ENCODE measurements at regions not wholly inside any gene's neighbourhood (a gene's known extent, or its start where the extent isn't known, plus 50 kb on each side); places are given as distances from the start of the nearest gene placed in this dataset.
A peak's percentile ranks its signal among the peaks of the same experiment; 100 is the strongest.

DNA sequence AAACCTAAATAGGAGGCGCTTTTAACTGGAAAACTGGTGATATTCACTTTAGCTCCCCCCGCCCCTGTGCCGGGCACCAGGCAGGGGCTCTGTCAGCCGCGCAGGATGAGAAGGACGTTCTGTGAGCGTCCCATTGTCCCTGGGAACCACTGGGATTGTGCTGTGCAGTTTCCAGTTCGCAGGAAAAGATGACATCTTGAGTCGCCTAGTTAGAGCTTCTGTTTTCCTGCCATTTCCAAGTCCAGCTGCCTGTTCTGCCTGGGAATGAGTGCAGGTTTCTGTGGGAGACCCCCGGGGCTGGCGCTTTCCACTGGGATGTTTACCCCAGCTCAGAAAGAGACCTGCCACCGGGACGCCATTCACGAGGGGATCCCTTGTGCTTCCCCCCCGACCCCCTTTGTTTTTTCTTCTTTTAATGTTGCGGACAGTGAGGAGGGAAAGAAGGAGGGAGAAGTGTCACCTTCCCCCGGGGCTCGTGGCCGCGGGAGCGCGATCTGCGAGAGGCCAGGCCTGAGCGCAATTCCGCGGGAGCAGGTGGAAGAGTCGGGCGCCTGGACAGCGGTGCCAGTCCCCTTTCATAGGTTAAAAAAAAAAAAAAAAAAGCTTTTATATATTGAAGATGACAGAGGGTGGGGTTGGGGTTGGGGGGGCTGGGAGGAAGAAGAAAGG lies 121.5 kb downstream of the RMI1 start:
- TF ChIP-seq, protein P1, sequence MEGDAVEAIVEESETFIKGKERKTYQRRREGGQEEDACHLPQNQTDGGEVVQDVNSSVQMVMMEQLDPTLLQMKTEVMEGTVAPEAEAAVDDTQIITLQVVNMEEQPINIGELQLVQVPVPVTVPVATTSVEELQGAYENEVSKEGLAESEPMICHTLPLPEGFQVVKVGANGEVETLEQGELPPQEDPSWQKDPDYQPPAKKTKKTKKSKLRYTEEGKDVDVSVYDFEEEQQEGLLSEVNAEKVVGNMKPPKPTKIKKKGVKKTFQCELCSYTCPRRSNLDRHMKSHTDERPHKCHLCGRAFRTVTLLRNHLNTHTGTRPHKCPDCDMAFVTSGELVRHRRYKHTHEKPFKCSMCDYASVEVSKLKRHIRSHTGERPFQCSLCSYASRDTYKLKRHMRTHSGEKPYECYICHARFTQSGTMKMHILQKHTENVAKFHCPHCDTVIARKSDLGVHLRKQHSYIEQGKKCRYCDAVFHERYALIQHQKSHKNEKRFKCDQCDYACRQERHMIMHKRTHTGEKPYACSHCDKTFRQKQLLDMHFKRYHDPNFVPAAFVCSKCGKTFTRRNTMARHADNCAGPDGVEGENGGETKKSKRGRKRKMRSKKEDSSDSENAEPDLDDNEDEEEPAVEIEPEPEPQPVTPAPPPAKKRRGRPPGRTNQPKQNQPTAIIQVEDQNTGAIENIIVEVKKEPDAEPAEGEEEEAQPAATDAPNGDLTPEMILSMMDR (conservative IDR thresholded peaks at IDR 0.05): no peak
- Mint-ChIP-seq H3K9me3 (no peaks in the 10 kb centered on the region), H3K27ac (no peak overlapping the region), H3K27me3 (ENCODE audit: insufficient read depth) (peaks cover 49% of the 10 kb centered on the region), H3K36me3 (ENCODE audit: low read depth) (no peaks in the 10 kb centered on the region), H3K4me3 (peak overlapping the region; percentile 51), H3K4me1 (peaks cover 5% of the 10 kb centered on the region)
- WGBS, 2 experiments (ENCODE audit: insufficient coverage in 1 of 2, insufficient read length in 1 of 2): 24 to 26% methylated on average over 9 to 28 of the region's 29 CpGs
- H3K9me3 ChIP-seq (ENCODE audit: control insufficient read depth, low read length): no peaks in the 10 kb centered on the region
- peaks cover 40% of the 10 kb centered on the region for H3K27me3 ChIP-seq (ENCODE audit: control insufficient read depth, insufficient read depth, low read length, poor library complexity, severe bottlenecking)
- no peaks in the 10 kb centered on the region for H3K4me1 ChIP-seq (ENCODE audit: control insufficient read depth, insufficient read depth, low read length)
- no peaks in the 10 kb centered on the region for H3K36me3 ChIP-seq (ENCODE audit: control insufficient read depth, insufficient read depth, low read length)
- peak; percentile 51 for DNase-seq
- H3K4me3 ChIP-seq (ENCODE audit: low read length): peak overlapping the region; percentile 58
- H3K9ac ChIP-seq (ENCODE audit: extremely low read depth, low read length, poor library complexity, severe bottlenecking): no peak overlapping the region
- H3K27ac ChIP-seq (ENCODE audit: low read depth, low read length): no peak overlapping the region

DNA sequence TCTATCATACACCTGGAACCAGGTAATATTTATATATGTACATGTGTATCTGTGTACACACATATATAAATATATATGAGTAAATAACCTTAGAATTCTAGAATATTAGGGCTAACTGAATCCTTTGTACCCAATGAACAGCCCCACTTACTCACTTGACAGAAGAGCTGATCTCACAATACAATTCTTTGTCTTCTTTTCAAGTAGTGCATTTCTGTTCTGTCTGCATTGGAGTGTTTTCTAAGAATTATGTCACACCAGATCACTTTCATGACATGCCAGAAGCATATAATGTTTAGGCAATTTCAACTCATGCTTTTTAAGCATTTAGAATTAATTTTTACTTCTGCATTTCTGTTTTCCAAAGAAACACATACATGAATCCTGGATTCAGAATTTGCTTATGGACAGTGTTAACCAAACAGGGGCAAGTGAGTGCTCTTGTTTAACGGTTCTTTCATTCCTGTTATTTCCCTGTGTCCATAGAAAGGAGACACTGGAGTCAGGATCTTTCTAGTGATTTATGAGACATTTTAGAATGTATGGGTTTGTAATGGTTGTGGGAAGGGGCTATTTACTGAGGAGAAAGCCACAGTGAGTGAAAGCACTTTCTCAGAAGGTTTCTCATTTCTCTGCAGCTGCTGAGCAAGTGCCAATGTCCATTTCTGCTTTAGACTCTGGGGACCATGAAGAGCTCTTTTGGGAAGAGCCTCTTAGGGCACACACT lies 123.2 kb downstream of the RMI1 start:
- H3K27me3 ChIP-seq (ENCODE audit: control insufficient read depth, insufficient read depth, low read length, poor library complexity, severe bottlenecking): peaks cover 40% of the 10 kb centered on the region
- no peak overlapping the region for H3K27ac ChIP-seq (ENCODE audit: low read depth, low read length)
- DNase-seq: no peak
- H3K36me3 Mint-ChIP-seq (ENCODE audit: low read depth): no peaks in the 10 kb centered on the region
- no peaks in the 10 kb centered on the region for H3K4me1 ChIP-seq (ENCODE audit: control insufficient read depth, insufficient read depth, low read length)
- no peaks in the 10 kb centered on the region for H3K36me3 ChIP-seq (ENCODE audit: control insufficient read depth, insufficient read depth, low read length)
- H3K9me3 ChIP-seq (ENCODE audit: control insufficient read depth, low read length): no peaks in the 10 kb centered on the region
- H3K27ac Mint-ChIP-seq: no peak overlapping the region
- 88 to 100% methylated on average over 1 of the region's 1 CpG for WGBS, 2 experiments (ENCODE audit: insufficient coverage in 1 of 2, insufficient read length in 1 of 2)
- H3K4me3 ChIP-seq (ENCODE audit: low read length): no peak overlapping the region
- peaks cover 5% of the 10 kb centered on the region for H3K4me1 Mint-ChIP-seq
- TF ChIP-seq, protein P1 (conservative IDR thresholded peaks at IDR 0.05): no peak
- H3K9ac ChIP-seq (ENCODE audit: extremely low read depth, low read length, poor library complexity, severe bottlenecking): no peak overlapping the region
- no peaks in the 10 kb centered on the region for H3K9me3 Mint-ChIP-seq
- H3K4me3 Mint-ChIP-seq: no peak overlapping the region
- H3K27me3 Mint-ChIP-seq (ENCODE audit: insufficient read depth): peaks cover 56% of the 10 kb centered on the region

DNA sequence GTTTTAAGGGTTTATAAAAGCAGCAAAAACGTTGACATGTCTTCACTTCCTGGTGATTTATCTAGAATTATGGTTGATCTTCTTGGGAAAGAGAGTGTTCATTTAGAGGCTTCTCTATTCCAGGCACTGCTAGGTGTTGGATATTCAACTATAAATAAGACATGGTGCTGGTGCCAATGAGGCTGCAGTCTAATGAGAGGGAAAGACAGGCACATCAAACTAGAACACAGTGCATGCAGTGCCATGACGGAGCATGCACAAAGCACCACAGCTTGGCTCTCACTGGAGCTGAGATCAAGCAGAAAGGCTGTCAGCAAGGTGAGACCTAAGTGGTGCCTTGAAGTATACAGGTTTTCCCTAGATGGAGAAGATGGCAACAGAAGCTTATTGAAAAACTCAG lies 126.5 kb downstream of the RMI1 start:
- Histone ChIP-seq H3K4me3 (ENCODE audit: low read length) (no peak overlapping the region), H3K9ac (ENCODE audit: extremely low read depth, low read length, poor library complexity, severe bottlenecking) (no peak overlapping the region), H3K4me1 (ENCODE audit: control insufficient read depth, insufficient read depth, low read length) (no peaks in the 10 kb centered on the region), H3K36me3 (ENCODE audit: control insufficient read depth, insufficient read depth, low read length) (no peaks in the 10 kb centered on the region), H3K9me3 (ENCODE audit: control insufficient read depth, low read length) (no peaks in the 10 kb centered on the region), H3K27ac (ENCODE audit: low read depth, low read length) (no peak overlapping the region), H3K27me3 (ENCODE audit: control insufficient read depth, insufficient read depth, low read length, poor library complexity, severe bottlenecking) (peaks cover 22% of the 10 kb centered on the region)
- Mint-ChIP-seq H3K9me3 (no peaks in the 10 kb centered on the region), H3K27ac (no peak overlapping the region), H3K36me3 (ENCODE audit: low read depth) (no peaks in the 10 kb centered on the region), H3K27me3 (ENCODE audit: insufficient read depth) (peaks cover 40% of the 10 kb centered on the region), H3K4me3 (no peak overlapping the region), H3K4me1 (peaks cover 2% of the 10 kb centered on the region)
- TF ChIP-seq, protein P1 (conservative IDR thresholded peaks at IDR 0.05): no peak
- no peak for DNase-seq
- WGBS, 2 experiments (ENCODE audit: insufficient coverage in 1 of 2, insufficient read length in 1 of 2): 68 to 76% methylated on average over 2 of the region's 2 CpGs

Measured in endodermal cell (in vitro differentiated cells).